Activated naive CD4-positive, alpha-beta T cell treated with anti-CD3 and anti-CD28 coated beads, Interleukin-2, amount 50 U/mL, for 72 hours (primary cell): ENCODE measurements at regions not wholly inside any gene's neighbourhood (a gene's known extent, or its start where the extent isn't known, plus 50 kb on each side); places are given as distances from the start of the nearest gene placed in this dataset.
"Not testable (repeated sequence)": the region's sequence is repeated elsewhere in the genome, so short reads cannot be mapped to it uniquely, and the experiment has no call there.

Experiments
- ATAC-seq, 2 donors: fragments of 150-1000 bp; cut with Tn5 transposase; 2 replicates each; pipeline ENCODE4 v1.10.0; 2021; ENCODE audit warnings: mild to moderate bottlenecking in 2 of 2, moderate library complexity in 2 of 2
- DNase-seq, 2 donors: peaks; one replicate each; pipeline ENCODE4 v3.0.0; 2021 to 2022; ENCODE audit warnings: low spot score in 2 of 2
- H3K27ac Mint-ChIP-seq, 2 donors: one replicate each; pipeline ENCODE4 v1.8.0; 2022; ENCODE audit warnings: mild to moderate bottlenecking in 2 of 2, mixed read lengths in 2 of 2
- H3K36me3 Mint-ChIP-seq, 2 donors: one replicate each; pipeline ENCODE4 v1.8.0; 2022; ENCODE audit warnings: mixed read lengths in 2 of 2
- H3K9me3 Mint-ChIP-seq, 2 donors: one replicate each; pipeline ENCODE4 v1.8.0; 2022; ENCODE audit warnings: mixed read lengths in 2 of 2

DNA sequence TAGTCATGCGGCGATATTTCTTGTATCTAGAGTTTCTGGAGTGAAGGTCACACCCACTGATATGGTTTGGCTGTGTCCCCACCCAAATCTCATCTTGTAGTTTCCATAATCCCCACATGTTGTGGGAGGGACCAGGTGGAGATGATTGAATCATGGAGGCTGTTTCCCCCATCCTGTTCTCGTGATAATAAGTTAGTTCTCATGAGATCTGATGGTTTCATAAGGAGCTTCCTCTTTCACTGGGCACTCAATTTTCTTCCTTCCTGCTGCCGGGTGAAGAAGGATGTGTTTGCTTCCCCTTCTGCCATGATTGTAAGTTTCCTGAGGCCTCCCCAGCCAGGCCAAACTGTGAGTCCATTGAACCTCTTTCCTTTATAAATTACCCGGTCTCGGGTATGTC is 190.5 kb upstream of the ZNF618 start:
- H3K27ac Mint-ChIP-seq, H3K9me3 Mint-ChIP-seq, H3K36me3 Mint-ChIP-seq, ATAC-seq, DNase-seq: not testable (repeated sequence)

GRCh38 chr9:113687107-113687679 is 188.9 kb upstream of the ZNF618 start:
- DNase-seq (no peak), ATAC-seq (no peak)
- H3K9me3 Mint-ChIP-seq, result no peaks in the 10 kb centered on the region
- no peaks in the 10 kb centered on the region for H3K36me3 Mint-ChIP-seq
- H3K27ac Mint-ChIP-seq, result no peak overlapping the region

DNA sequence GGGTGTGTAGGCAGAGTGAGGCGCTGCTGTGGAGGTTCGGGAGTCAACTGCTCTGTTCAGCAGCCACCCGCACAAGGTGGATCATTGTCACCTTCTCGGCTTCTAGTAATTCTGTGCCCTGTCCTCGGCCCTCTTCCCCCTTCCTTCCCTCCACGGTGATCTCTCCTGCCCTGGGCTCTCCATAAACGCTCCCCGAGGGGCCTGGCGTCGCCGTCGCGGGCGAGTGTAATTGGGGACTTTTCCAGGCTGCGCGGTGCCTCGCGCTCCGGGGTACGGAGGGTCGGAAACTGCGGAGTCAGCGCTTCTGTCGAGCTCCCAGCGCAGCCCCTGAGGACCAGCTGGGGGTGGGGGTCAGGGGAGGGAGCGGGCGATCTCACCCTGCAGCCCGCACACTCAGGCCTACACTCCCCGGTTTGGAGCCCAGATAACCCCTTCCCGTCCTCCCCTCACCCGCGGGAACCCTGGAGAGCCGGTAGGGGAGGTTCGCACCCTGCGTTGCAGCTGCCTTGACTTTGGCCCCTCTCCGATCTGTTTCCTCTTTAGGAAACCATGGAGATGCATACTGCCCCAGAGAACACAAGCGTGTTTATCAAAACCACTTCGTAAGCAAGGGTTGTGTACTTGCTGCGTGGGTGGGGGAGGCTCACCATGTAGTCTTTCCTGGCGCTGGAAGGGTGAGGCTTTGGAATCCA is 188.3 kb upstream of the ZNF618 start:
- Mint-ChIP-seq H3K9me3 (no peaks in the 10 kb centered on the region), H3K36me3 (no peaks in the 10 kb centered on the region), H3K27ac (no peak overlapping the region)
- ATAC-seq (peak in 1 of 2 donors; percentile 48), DNase-seq (no peak)

GRCh38 chr9:113690055-113690740 is 185.9 kb upstream of the ZNF618 start:
- H3K9me3 Mint-ChIP-seq, result no peaks in the 10 kb centered on the region
- H3K36me3 Mint-ChIP-seq, result no peaks in the 10 kb centered on the region
- DNase-seq (no peak), ATAC-seq (peak in 1 of 2 donors; percentile 59)
- H3K27ac Mint-ChIP-seq, result no peak overlapping the region

DNA sequence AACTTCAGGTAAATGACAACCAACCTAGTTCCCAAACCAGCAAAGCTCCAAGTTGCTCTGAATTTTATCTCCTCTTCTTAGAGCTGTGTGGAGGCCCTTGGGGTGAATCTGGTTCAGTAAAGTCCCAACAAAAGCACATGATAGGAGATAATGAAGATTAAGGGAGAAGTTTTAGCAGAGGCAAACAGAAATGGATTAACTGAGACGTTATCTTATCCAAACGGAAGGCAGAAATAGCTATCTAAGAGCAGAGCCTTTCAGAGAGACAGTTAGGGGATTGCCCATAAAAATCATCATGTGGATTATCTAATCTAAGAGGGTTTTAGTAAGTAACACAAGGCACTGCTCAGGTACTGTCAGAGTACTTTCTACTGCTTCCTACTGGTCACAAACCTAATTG is 183.9 kb upstream of the ZNF618 start:
- no peaks in the 10 kb centered on the region for H3K36me3 Mint-ChIP-seq
- DNase-seq, result no peak
- H3K9me3 Mint-ChIP-seq, result peaks cover 0 to 3% of the 10 kb centered on the region in 2 donors
- no peak overlapping the region for H3K27ac Mint-ChIP-seq
- ATAC-seq, result no peak

GRCh38 chr9:113694912-113695311 is 181.2 kb upstream of the ZNF618 start:
- ATAC-seq (no peak), DNase-seq (no peak)
- Mint-ChIP-seq H3K9me3 (peaks cover 0 to 3% of the 10 kb centered on the region in 2 donors), H3K36me3 (no peaks in the 10 kb centered on the region), H3K27ac (no peak overlapping the region)

- H3K36me3 Mint-ChIP-seq, result no peaks in the 10 kb centered on the region
- peaks cover 0 to 3% of the 10 kb centered on the region in 2 donors for H3K9me3 Mint-ChIP-seq
- no peak for DNase-seq
- H3K27ac Mint-ChIP-seq, result no peak overlapping the region
- ATAC-seq, result no peak
Observed at GRCh38 chr9:113695440-113695851, 180.7 kb upstream of the ZNF618 start.

GRCh38 chr9:113695901-113696300 is 180.2 kb upstream of the ZNF618 start:
- no peaks in the 10 kb centered on the region for H3K36me3 Mint-ChIP-seq
- H3K9me3 Mint-ChIP-seq, result peaks cover 0 to 3% of the 10 kb centered on the region in 2 donors
- H3K27ac Mint-ChIP-seq, result no peak overlapping the region
- DNase-seq (no peak), ATAC-seq (peak in 1 of 2 donors; percentile 22)

DNA sequence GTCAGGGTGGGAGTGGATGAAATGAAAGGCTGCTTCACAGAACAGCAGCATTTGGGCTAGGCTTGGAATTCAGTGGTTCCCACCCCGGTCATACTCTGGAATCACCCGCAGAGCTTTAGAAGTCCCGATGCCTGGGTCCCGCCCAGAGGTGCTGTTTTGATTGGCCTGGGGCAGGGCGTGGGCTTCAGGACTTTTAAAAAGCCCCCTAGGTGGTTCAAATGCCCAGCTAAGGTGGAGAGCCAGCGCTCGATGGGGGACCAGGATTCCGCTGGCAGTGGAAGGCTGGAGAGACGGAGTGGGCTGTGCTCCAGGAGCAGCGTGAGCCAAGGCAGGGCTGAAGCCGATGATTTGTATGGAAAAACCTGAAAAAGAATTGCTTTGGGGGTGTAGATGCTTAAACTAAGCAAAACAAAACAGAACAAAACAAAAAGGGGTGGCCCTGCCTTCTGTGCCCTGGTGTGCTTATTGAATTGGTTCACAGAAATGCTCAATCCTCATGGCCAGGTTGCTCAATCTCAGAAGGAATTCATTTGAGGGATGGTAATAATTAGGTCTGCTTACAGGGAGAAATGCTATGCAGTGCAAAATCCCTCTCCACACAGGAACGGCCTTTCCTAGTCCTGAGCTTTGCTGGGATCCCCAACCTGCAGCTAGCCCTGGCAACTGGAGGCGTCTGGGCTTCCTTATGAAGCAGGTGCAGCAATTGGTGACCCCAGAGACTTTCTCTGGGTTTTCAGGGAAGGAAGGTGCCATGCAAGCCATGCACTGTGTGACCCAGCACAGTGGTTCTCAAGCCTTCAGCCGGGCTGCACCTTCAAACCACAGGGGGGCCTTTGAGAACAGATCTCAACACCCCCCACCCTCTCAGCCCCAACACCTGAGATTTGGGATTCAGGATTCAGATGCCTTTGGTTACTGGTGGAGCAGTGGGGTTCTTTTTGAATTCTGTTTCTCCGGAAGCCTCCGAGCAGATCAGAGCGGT is 174.0 kb upstream of the ZNF618 start:
- Mint-ChIP-seq H3K27ac (no peak overlapping the region), H3K36me3 (no peaks in the 10 kb centered on the region), H3K9me3 (peaks cover 0 to 3% of the 10 kb centered on the region in 2 donors)
- no peak for DNase-seq
- no peak for ATAC-seq

GRCh38 chr9:113705306-113705927 is 170.7 kb upstream of the ZNF618 start:
- Mint-ChIP-seq H3K27ac (no peak overlapping the region), H3K36me3 (peaks cover 0 to 6% of the 10 kb centered on the region in 2 donors), H3K9me3 (peaks cover 4 to 10% of the 10 kb centered on the region in 2 donors)
- ATAC-seq, result no peak
- no peak for DNase-seq

- Mint-ChIP-seq H3K27ac (no peak overlapping the region), H3K9me3 (peaks cover 4 to 10% of the 10 kb centered on the region in 2 donors), H3K36me3 (peaks cover 0 to 6% of the 10 kb centered on the region in 2 donors)
- DNase-seq, result no peak
- no peak for ATAC-seq
Observed at GRCh38 chr9:113705928-113706519, 170.1 kb upstream of the ZNF618 start.

GRCh38 chr9:113707953-113708695 is 168.0 kb upstream of the ZNF618 start:
- DNase-seq (no peak), ATAC-seq (no peak)
- no peak overlapping the region for H3K27ac Mint-ChIP-seq
- H3K36me3 Mint-ChIP-seq, result peaks cover 0 to 6% of the 10 kb centered on the region in 2 donors
- H3K9me3 Mint-ChIP-seq, result peaks cover 4 to 10% of the 10 kb centered on the region in 2 donors

DNA sequence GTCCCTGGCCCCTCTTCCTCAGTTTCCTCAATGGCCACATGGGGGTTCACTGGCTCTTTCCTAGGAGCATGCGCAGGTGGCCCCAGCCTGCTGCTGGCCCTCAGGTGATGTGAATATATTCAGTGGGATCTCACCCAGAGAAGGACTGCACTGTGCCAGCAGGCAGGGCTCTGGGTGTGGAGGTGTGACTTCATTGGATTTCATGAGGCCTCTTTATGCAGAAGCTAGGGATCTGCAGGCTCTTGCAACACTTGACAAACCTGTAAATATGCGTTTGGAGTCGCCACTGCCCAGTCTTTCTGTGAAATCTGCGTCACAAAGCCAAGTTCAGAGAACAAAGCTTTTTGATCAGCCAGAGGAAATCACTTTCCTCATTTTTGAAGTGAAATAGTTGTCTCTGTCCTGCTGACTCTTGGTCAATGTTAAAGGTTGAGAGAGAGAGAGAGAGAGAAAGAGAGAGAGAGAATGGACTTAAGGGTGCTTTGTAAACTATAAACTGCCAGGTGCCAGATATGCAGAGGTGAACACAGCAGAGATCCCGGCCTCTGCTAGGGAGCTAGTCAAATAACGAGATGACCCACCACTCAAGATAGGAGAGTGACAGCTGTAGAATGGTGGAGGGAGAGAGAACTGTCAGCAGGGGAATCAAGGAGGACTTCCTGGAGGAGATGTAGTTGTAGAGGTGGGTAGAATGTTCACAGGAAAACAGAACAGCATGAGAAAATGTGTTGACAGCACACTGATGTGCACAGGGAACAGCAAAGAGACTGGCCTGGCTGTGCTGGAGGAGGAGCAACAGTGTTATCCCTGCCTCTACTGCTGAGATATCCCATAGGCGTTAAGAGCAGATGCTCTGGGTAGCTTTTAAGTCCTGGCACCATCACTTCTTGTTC is 167.0 kb upstream of the ZNF618 start:
- Mint-ChIP-seq H3K27ac (no peak overlapping the region), H3K9me3 (peaks cover 4 to 10% of the 10 kb centered on the region in 2 donors), H3K36me3 (peaks cover 0 to 6% of the 10 kb centered on the region in 2 donors)
- DNase-seq, result no peak
- no peak for ATAC-seq

DNA sequence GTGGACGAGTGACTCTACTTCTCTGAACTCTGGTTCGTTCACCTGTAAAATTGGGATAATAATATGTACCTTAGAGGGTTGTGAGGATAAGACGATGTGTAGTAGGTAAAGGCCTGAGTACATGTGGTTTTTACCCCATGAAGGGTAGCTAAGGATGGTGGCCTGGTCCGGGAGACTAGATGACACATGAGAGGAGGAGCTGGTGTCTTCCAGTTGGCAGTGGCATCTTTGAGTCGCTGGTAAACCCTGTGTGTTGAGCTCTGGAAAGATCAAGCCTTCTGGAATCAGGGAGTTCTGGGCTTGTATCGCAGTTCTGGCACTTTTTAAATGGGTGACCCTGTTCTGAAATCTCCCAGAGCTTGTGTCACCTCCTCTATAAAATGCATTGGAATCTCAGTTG is 166.4 kb upstream of the ZNF618 start:
- Mint-ChIP-seq H3K9me3 (peaks cover 4 to 10% of the 10 kb centered on the region in 2 donors), H3K36me3 (peaks cover 0 to 6% of the 10 kb centered on the region in 2 donors)

More for the DNA sequence above, 166.4 kb upstream of the ZNF618 start:
- no peak for DNase-seq
- ATAC-seq, result no peak
- H3K27ac Mint-ChIP-seq, result no peak overlapping the region
